GM18951 (cell line): ENCODE measurements at regions not wholly inside any gene's neighbourhood (a gene's known extent, or its start where the extent isn't known, plus 50 kb on each side); places are given as distances from the start of the nearest gene placed in this dataset.

Experiments
- POLR2A ChIP-seq: IDR thresholded peaks from 4 replicates; pipeline ENCODE4 v1.6.1; 2011; ENCODE audit warnings: mild to moderate bottlenecking; ENCODE audit not compliant: insufficient read length, insufficient read depth; ENCODE audit errors: extremely low read depth
- in situ Hi-C: fragments of 300-500 bp; cut with MboI; formaldehyde crosslinking; loops from one replicate; pipeline ENCODE4 v1.12.0; 2022; ENCODE audit warnings: low sequenced_read_pairs, mixed read lengths, inconsistent platforms; ENCODE audit not compliant: unreplicated experiment

DNA sequence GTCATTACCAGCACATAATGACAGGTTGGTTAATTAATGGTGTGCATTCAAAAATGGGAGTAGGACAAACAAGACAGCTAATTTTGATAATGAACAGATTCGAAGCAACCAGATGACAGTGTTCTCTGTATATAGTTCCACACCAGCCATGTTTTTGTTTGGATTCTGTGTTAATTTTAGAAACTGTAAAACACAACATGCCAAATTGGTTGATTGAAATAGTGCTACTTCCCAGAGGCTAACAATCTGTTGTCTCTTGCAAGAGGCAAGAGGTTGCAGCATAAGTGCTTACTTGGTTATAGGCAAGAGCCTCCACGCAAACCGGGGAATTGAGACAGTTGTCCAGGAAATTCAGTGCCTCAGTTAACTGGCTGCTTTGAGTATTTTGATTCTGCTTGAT lies 170.2 kb upstream of the HABP2 start:
- no peak for TF ChIP-seq POLR2A
- in situ Hi-C loops: loop anchor here (25.0 kb wide), 1 partner anchor 920 kb away; no protein-coding TSS in a partner anchor

DNA sequence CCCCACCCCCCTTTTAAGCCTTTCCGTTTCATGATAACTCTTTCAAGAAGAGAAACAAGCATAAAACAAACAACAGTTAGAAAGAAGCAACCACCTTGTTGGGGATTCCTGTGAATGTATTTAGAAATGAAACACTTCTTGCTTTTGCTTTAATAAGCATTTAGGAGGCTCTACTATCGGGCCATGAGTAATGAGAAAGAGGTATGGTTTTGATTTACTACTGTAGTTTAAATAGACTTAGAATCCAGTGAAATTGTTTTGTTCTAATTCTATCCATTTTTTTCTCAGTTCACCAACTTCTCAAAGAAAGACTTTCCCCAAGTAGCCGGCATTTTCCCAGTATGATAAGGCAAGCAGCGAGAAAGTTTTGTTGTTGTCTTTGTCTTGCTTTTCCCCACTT lies 168.7 kb upstream of the HABP2 start:
- no peak for TF ChIP-seq POLR2A
- in situ Hi-C loops: loop anchor here (25.0 kb wide), 1 partner anchor 922 kb away; no protein-coding TSS in a partner anchor

DNA sequence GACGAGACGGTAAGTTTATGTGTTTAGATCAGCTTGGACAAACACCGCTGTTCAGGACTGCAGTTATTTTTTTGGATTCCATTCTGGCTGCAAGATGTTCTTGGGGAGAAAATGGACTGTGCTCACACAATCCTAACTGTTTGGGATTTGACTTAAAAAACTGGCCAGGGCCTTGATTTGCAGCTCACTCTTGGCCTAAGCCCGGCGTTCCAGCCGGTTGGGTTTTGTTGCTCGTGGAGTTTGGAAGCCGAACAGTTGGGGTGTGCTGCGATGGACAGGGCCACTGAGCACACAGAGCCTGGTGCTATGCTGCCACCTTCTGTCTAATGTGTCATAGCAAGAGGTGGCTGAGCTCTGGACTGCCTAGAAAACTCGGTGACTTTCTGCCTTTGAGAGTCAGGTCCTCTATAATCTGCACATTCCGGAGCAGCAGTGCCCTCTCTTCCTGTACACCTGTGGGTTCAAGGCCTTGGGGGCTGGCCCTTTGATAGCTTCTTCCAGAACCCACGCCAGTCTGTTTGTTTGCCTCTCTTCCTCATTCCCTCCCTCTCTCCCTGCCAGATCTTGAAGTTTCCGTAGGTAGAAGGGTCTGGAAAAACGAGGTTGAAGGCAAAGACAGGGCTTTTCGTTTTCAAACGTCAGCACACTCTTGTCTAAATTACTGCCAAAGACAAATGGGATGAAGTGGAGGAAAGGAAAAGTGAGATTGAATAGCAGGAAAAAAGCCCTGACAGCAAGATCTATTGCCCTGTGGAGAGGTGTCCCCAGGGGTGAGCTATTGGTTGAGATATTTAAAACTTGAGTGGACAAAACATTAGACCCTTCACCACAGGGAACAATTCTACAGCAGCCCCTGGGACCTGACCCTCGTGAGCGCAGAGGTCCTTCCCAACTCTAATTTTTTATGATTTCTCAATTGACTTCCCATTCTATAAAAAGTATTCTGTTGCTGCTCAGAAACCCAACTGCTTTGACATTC lies 167.5 kb upstream of the HABP2 start:
- no peak for TF ChIP-seq POLR2A
- in situ Hi-C loops: loop anchor here (25.0 kb wide), 1 partner anchor 923 kb away; no protein-coding TSS in a partner anchor

DNA sequence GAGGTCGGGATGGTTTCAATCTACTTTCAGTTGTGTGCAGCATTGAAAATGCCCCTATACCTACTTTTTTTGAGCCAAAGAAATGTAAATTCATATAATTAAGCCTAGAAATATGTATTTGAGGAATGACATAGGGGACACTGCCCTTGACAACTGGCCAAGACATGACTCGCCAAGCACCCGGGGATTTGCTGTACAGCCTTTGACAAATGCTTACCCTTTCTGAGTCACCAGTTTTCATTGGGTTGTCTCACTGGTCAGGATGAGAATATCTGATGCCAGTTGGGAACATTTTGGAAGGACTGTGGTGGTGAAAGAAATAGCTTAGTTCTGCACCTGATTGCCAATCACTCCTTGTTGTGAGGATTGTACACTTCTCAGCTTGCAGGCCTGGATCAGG lies 166.8 kb upstream of the HABP2 start:
- in situ Hi-C loops: loop anchor here (25.0 kb wide), 1 partner anchor 924 kb away; no protein-coding TSS in a partner anchor
- no peak for TF ChIP-seq POLR2A

DNA sequence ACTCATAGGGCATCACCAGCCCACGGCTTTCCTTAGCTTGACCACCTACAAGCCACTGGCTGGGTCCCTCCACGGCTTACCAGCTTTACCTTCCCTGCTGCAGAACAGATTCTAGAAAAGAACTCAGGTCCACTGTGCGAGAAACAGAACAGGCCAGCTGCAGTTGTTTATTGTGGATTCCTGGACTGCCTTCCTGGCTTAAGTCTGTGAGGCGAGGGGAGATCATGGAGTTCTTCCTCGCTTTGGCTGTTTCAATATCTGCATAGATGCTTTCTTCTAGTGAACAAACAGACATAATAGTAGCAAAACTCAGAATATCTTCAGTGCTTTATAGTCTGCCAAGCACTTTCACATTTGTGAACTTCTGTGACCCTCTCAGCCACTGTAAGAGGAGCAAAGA lies 162.9 kb upstream of the HABP2 start:
- in situ Hi-C loops: loop anchor here (25.0 kb wide), 1 partner anchor 928 kb away; no protein-coding TSS in a partner anchor
- no peak for TF ChIP-seq POLR2A

DNA sequence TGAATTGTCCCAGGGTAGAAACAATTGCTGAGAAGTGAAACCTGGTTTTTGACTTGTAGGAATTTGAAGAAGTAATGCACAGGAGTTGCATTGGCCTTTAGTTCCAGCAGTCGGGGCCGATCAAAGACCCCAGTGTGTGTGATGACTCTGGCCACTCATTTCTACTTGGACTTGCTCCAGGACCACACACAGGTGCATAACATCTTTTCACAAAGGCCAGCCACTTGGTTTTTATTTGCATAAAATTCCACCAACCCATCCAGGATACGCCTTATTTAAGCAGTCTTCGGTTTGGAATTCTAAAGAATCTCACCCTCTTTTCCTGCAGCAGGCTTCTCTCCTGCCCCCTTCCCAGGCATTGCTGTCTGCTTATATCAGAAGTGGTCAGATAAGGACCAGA lies 162.0 kb upstream of the HABP2 start:
- in situ Hi-C loops: loop anchor here (25.0 kb wide), 1 partner anchor 929 kb away; no protein-coding TSS in a partner anchor
- no peak for TF ChIP-seq POLR2A

DNA sequence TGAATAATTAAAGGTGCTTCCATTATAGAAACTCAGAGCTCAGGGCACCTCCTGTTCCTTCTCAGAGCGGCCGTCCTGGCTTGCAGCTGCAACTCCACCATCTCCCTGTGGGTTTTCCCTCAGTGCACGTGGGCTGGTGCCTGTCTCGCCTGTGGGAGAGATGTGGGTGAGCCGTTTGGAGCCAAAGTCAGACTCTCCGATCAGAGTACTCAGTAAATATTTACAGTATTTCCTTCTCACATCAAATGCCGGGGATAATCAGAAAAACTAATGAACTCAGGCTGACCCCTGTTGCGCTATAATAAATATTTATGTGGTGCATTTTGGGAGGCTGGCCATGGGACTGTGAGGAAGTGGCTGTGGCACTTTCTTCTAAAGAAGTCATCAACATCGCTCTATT lies 155.8 kb upstream of the HABP2 start:
- in situ Hi-C loops: loop anchor here (25.0 kb wide), 1 partner anchor 935 kb away; no protein-coding TSS in a partner anchor
- no peak for TF ChIP-seq POLR2A

DNA sequence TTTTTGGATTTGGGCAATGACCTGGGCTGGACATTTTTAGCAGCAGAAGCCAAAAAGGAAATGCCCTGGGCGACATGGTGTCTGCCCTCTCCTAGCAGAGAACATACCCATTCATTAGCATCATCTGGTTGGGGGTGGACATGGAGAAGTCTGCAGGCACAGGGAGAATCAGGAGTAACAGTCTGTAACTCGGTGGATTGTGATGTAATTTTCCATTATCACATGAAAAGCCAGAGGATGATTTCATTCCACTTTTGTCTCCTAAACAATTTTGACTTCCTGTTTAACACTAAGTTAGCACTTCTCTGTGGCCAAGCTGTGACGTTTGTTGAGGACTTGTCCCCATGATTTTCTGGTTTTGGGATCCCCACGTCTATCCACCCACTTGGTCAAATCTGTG lies 153.8 kb upstream of the HABP2 start:
- TF ChIP-seq POLR2A: no peak
- in situ Hi-C loops: loop anchor here (25.0 kb wide), 1 partner anchor 937 kb away; no protein-coding TSS in a partner anchor

DNA sequence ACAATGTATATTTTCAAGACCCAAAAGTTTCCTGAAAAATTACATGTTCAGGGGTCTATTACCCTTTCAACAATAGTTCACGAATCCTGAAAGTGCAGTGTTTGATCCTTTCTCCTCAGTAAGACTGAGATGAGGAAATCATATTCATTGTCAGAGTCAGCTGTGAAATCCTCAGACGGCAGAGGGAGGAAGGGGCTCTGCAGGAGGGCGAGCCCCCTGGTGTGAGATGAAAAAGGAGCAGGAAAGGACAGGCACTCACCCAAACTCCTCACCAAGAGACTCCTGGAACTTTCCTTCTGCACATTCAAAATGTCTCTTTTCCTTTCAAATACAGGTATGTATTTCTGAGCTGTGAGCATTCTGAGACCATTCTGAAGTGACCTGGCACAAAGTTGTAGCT lies 150.3 kb upstream of the HABP2 start:
- in situ Hi-C loops: no loop called here
- no peak for TF ChIP-seq POLR2A

DNA sequence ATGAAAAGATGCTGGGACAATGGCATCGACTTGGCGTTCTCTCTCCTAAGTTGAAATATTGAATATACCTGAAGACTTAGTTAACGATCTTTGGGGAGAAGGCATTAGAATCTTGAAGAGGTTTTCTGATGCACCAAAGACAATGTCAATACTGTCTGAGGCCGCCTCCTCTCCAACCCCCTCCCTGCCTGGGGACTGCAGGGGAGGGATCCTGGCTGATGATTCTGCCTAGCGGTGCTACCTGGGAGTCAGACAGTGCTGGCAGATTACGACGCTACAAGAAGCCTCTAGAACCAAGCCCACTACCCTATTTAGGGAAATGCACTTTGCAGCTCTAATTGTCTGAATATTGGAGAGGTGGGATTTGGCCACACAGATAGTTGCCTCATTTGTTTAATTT lies 145.6 kb upstream of the HABP2 start:
- TF ChIP-seq POLR2A: no peak
- in situ Hi-C loops: no loop called here

DNA sequence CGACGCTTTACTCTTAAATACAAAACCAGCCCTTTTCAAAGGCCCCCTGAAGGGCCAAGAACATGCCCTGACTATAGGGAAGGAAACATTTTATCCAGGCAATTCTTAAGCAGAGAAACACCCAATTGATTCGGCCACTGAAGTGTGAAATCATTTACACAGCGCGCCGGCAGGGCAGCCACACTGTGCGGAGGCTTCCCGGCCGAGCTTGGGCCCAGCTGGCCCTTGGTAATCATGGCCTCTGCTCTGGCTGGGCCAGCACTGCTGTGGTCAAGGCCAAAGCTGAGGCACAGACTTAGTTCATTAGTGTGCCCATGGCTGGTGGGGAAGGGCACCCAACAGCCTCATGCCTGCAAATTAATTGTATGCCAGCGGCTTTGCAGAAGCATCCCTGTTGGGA lies 143.7 kb upstream of the HABP2 start:
- TF ChIP-seq POLR2A: no peak
- in situ Hi-C loops: no loop called here

DNA sequence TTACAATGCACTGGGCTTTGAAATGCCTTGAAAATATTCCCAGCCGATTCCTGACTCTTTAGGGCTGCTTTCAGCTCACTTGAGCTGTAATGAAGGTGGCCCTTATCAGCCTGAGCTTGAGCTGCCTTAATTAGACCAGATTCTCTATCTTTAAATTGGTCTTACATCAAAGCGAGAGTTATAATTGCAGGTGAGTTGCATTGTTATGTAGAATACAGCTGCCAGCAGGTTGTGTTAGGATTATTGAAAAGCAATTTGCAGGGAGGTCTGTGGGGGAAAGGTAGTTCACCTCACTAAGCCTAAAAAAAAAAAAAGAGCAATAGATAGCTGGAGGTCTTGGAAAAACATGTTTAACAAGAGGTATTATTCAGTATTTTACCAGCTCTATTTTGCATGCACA lies 142.2 kb upstream of the HABP2 start:
- in situ Hi-C loops: no loop called here
- no peak for TF ChIP-seq POLR2A

DNA sequence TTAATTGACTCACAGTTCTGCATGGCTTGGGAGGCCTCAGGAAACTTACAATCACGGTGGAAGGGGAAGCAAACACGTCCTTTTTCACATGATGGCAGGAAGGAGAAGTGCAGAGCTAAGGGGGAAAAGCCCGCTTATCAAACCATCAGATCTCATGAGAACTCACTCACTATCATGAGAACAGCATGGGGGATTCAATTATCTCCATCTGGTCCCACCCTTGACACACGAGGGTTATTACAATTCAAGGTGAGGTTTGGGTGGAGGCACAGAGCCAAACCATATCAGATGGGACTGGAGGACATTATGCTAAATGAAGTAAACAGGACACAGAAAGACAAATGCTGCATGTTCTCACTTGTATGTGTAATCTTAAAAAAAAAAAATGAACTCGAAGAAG lies 141.4 kb upstream of the HABP2 start:
- in situ Hi-C loops: no loop called here
- TF ChIP-seq POLR2A: no peak

DNA sequence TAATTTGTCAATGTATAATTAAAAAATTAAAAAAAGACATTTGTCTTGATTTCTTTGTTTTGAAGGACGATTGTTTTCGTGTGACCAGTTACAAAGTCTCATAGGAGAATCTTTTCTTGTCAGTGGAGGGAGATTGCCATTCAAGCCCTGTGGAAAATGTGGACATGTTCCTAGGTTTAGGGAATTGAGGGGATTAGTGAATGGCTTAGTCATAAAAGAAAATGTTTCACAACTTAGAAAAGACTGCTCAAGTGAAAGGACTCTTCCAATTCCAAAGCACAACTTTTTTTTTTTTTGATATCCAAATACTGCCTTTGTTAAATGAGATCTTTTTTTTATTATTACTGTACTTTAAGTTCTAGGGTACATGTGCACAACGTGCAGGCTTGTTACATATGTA lies 140.7 kb upstream of the HABP2 start:
- no peak for TF ChIP-seq POLR2A
- in situ Hi-C loops: no loop called here
